ENCODE measurements at regions not wholly inside any gene's neighbourhood (a gene's known extent, or its start where the extent isn't known, plus 50 kb on each side); places are given as distances from the start of the nearest gene placed in this dataset.

- ATAC-seq (replicated peaks in 1 of 2) (no peak), DNase-seq (no peak)
- no peaks in the 10 kb centered on the region for H3K36me3 Mint-ChIP-seq (ENCODE audit: insufficient read depth in 2 of 2)
- H3K4me1 Mint-ChIP-seq (ENCODE audit: low read depth), result no peaks in the 10 kb centered on the region
- no peak overlapping the region for H3K4me3 Mint-ChIP-seq
- H3K27ac Mint-ChIP-seq, result no peak overlapping the region
- H3K27me3 Mint-ChIP-seq (ENCODE audit: low read depth), result no peaks in the 10 kb centered on the region
- H3K9me3 Mint-ChIP-seq, result no peaks in the 10 kb centered on the region
These were observed 224.7 kb downstream of the ACKR3 start for GRCh38 chr2:236794176-236794957.

GRCh38 chr2:236795169-236795860, 225.7 kb downstream of the ACKR3 start:
- H3K27me3 Mint-ChIP-seq (ENCODE audit: low read depth), result no peaks in the 10 kb centered on the region
- no peak overlapping the region for H3K4me3 Mint-ChIP-seq
- no peaks in the 10 kb centered on the region for H3K4me1 Mint-ChIP-seq (ENCODE audit: low read depth)
- H3K9me3 Mint-ChIP-seq, result no peaks in the 10 kb centered on the region
- DNase-seq, result no peak
- no peaks in the 10 kb centered on the region for H3K36me3 Mint-ChIP-seq (ENCODE audit: insufficient read depth in 2 of 2)
- no peak for ATAC-seq (replicated peaks in 1 of 2)
- no peak overlapping the region for H3K27ac Mint-ChIP-seq

- DNase-seq (no peak), ATAC-seq (replicated peaks in 1 of 2) (no peak)
- no peak overlapping the region for H3K4me3 Mint-ChIP-seq
- no peaks in the 10 kb centered on the region for H3K4me1 Mint-ChIP-seq (ENCODE audit: low read depth)
- peaks cover under 1% of the 10 kb centered on the region for H3K27me3 Mint-ChIP-seq (ENCODE audit: low read depth)
- H3K27ac Mint-ChIP-seq, result no peak overlapping the region
- H3K36me3 Mint-ChIP-seq (ENCODE audit: insufficient read depth in 2 of 2), result no peaks in the 10 kb centered on the region
- H3K9me3 Mint-ChIP-seq, result no peaks in the 10 kb centered on the region
These were observed 226.2 kb downstream of the ACKR3 start for GRCh38 chr2:236795861-236796219.

- H3K27ac Mint-ChIP-seq, result no peak overlapping the region
- no peaks in the 10 kb centered on the region for H3K4me1 Mint-ChIP-seq (ENCODE audit: low read depth)
- no peaks in the 10 kb centered on the region for H3K36me3 Mint-ChIP-seq (ENCODE audit: insufficient read depth in 2 of 2)
- no peak for ATAC-seq (replicated peaks in 1 of 2)
- no peaks in the 10 kb centered on the region for H3K9me3 Mint-ChIP-seq
- H3K4me3 Mint-ChIP-seq, result no peak overlapping the region
- no peak for DNase-seq
- H3K27me3 Mint-ChIP-seq (ENCODE audit: low read depth), result peaks cover 5% of the 10 kb centered on the region
These were observed 226.6 kb downstream of the ACKR3 start for GRCh38 chr2:236796236-236796635.

GRCh38 chr2:236797411-236797810, 227.8 kb downstream of the ACKR3 start:
- H3K27me3 Mint-ChIP-seq (ENCODE audit: low read depth), result peaks cover 17% of the 10 kb centered on the region
- DNase-seq (no peak), ATAC-seq (replicated peaks in 1 of 2) (no peak)
- H3K9me3 Mint-ChIP-seq, result no peaks in the 10 kb centered on the region
- H3K4me3 Mint-ChIP-seq, result no peak overlapping the region
- no peaks in the 10 kb centered on the region for H3K4me1 Mint-ChIP-seq (ENCODE audit: low read depth)
- H3K27ac Mint-ChIP-seq, result no peak overlapping the region
- H3K36me3 Mint-ChIP-seq (ENCODE audit: insufficient read depth in 2 of 2), result no peaks in the 10 kb centered on the region

GRCh38 chr2:236798491-236798890, 228.9 kb downstream of the ACKR3 start:
- Mint-ChIP-seq H3K27ac (no peak overlapping the region), H3K4me1 (ENCODE audit: low read depth) (no peaks in the 10 kb centered on the region), H3K36me3 (ENCODE audit: insufficient read depth in 2 of 2) (no peaks in the 10 kb centered on the region), H3K4me3 (no peak overlapping the region), H3K27me3 (ENCODE audit: low read depth) (peaks cover 18% of the 10 kb centered on the region), H3K9me3 (no peaks in the 10 kb centered on the region)
- no peak for ATAC-seq (replicated peaks in 1 of 2)
- no peak for DNase-seq

- Mint-ChIP-seq H3K36me3 (ENCODE audit: insufficient read depth in 2 of 2) (no peaks in the 10 kb centered on the region), H3K27ac (no peak overlapping the region), H3K27me3 (ENCODE audit: low read depth) (peaks cover 18% of the 10 kb centered on the region), H3K9me3 (no peaks in the 10 kb centered on the region), H3K4me3 (no peak overlapping the region), H3K4me1 (ENCODE audit: low read depth) (no peaks in the 10 kb centered on the region)
- DNase-seq (no peak), ATAC-seq (replicated peaks in 1 of 2) (no peak)
These were observed 229.9 kb downstream of the ACKR3 start for GRCh38 chr2:236799391-236800026.

- Mint-ChIP-seq H3K4me1 (ENCODE audit: low read depth) (no peaks in the 10 kb centered on the region), H3K27me3 (ENCODE audit: low read depth) (peaks cover 18% of the 10 kb centered on the region), H3K4me3 (no peak overlapping the region), H3K27ac (no peak overlapping the region), H3K9me3 (peaks cover 0 to 1% of the 10 kb centered on the region in 2 donors), H3K36me3 (ENCODE audit: insufficient read depth in 2 of 2) (peaks cover 0 to 2% of the 10 kb centered on the region in 2 donors)
- ATAC-seq (replicated peaks in 1 of 2) (no peak), DNase-seq (no peak)
These were observed 233.2 kb downstream of the ACKR3 start for GRCh38 chr2:236802862-236803261.

- H3K9me3 Mint-ChIP-seq, result peaks cover 2 to 5% of the 10 kb centered on the region in 2 donors
- no peaks in the 10 kb centered on the region for H3K4me1 Mint-ChIP-seq (ENCODE audit: low read depth)
These were observed 234.0 kb downstream of the ACKR3 start for GRCh38 chr2:236803621-236804020.

GRCh38 chr2:236805800-236806531, 236.3 kb downstream of the ACKR3 start:
- ATAC-seq (replicated peaks in 1 of 2), result no peak

More at GRCh38 chr2:236803621-236804020, 234.0 kb downstream of the ACKR3 start:
- Mint-ChIP-seq H3K27me3 (ENCODE audit: low read depth) (peaks cover 18% of the 10 kb centered on the region), H3K27ac (no peak overlapping the region), H3K36me3 (ENCODE audit: insufficient read depth in 2 of 2) (peaks cover 2 to 4% of the 10 kb centered on the region in 2 donors), H3K4me3 (no peak overlapping the region)
- DNase-seq (no peak), ATAC-seq (replicated peaks in 1 of 2) (no peak)

GRCh38 chr2:236809716-236810115, 240.1 kb downstream of the ACKR3 start:
- H3K27ac Mint-ChIP-seq, result no peak overlapping the region
- H3K27me3 Mint-ChIP-seq (ENCODE audit: low read depth), result peaks cover 5% of the 10 kb centered on the region
- peaks cover 2 to 9% of the 10 kb centered on the region in 2 donors for H3K36me3 Mint-ChIP-seq (ENCODE audit: insufficient read depth in 2 of 2)
- H3K4me1 Mint-ChIP-seq (ENCODE audit: low read depth), result no peaks in the 10 kb centered on the region
- DNase-seq (no peak), ATAC-seq (replicated peaks in 1 of 2) (no peak)
- H3K4me3 Mint-ChIP-seq, result no peak overlapping the region
- peaks cover 2 to 8% of the 10 kb centered on the region in 2 donors for H3K9me3 Mint-ChIP-seq

More at GRCh38 chr2:236805800-236806531, 236.3 kb downstream of the ACKR3 start:
- Mint-ChIP-seq H3K4me1 (ENCODE audit: low read depth) (no peaks in the 10 kb centered on the region), H3K9me3 (peaks cover 2 to 8% of the 10 kb centered on the region in 2 donors), H3K27ac (no peak overlapping the region), H3K4me3 (no peak overlapping the region), H3K27me3 (ENCODE audit: low read depth) (peaks cover 16% of the 10 kb centered on the region), H3K36me3 (ENCODE audit: insufficient read depth in 2 of 2) (peaks cover 2 to 9% of the 10 kb centered on the region in 2 donors)
- no peak for DNase-seq

- DNase-seq (no peak), ATAC-seq (replicated peaks in 1 of 2) (no peak)
- Mint-ChIP-seq H3K4me3 (no peak overlapping the region), H3K4me1 (ENCODE audit: low read depth) (no peaks in the 10 kb centered on the region), H3K27ac (no peak overlapping the region), H3K27me3 (ENCODE audit: low read depth) (peaks cover 9% of the 10 kb centered on the region), H3K36me3 (ENCODE audit: insufficient read depth in 2 of 2) (peaks cover 2 to 9% of the 10 kb centered on the region in 2 donors), H3K9me3 (peaks cover 2 to 7% of the 10 kb centered on the region in 2 donors)
These were observed 241.5 kb downstream of the ACKR3 start for GRCh38 chr2:236811062-236811656.

Data from activated T-cell treated with anti-CD3 and anti-CD28 coated beads, Interleukin-2, amount 50 U/mL, for 72 hours (primary cell).